GM19372 (cell line): ENCODE measurements at regions not wholly inside any gene's neighbourhood (a gene's known extent, or its start where the extent isn't known, plus 50 kb on each side); places are given as distances from the start of the nearest gene placed in this dataset.

Experiments used
- ATAC-seq: cut with Tn5 transposase; IDR thresholded peaks from one replicate; pipeline ENCODE4 v1.9.1; 2021; ENCODE audit warnings: mild to moderate bottlenecking, low read depth, moderate library complexity; ENCODE audit not compliant: unreplicated experiment

DNA sequence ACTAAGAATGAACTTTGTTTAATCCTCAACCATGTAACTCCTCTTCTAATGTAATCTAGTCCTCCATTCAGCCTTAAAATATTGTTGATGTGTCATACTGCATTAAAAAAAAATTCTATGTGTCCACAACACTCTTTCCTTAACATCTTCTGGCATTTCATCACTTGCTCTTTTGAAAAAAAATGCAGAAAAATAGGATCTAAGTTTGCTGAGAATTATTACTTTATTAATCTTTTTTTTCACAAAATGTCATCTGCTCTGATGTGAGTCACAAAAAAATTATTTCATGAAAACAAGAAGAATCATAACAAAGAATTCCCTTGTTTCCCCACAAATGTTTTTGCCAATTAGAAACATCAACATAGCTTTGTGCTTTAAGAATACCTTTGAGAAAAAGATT, 410.1 kb upstream of the MGAT4C start:
- ATAC-seq: no peak

DNA sequence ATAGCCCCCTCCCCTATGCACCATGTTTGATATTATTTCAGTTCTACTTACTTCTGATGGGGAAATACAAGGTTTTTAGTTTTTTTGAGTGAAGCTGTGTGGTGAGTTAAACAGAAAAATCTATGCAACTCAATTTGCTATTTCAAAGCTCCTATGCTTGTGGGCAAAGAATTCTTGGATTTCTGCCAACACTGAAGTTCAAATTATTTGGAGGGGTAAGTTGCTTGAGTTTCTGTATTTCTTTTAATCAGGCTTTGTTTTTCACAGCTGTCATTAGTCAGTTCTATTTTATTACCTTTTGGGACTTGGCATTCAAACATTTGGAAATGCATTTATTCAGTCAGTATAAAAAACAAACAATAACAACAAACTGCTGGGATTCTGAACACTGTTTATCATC, 407.5 kb upstream of the MGAT4C start:
- no peak for ATAC-seq

DNA sequence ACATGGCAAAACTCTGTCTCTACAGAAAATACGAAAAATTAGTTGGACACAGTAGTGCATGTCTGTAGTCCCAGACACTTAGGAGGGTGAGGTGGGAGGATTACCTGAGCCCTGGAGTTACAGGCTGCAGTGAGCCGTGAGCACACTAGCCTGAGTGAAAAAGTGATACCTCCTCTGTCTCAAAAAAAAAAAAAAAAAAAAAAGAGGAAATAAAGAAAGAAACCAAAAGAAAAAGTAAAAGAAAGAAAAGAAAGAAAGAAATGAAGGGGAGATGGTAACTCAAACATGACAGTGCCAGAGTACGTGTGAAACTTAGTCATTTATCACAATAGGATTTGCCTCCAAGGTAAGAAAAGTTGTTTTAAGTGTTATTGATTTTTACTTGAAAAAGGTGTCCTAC, 407.0 kb upstream of the MGAT4C start:
- ATAC-seq: no peak

DNA sequence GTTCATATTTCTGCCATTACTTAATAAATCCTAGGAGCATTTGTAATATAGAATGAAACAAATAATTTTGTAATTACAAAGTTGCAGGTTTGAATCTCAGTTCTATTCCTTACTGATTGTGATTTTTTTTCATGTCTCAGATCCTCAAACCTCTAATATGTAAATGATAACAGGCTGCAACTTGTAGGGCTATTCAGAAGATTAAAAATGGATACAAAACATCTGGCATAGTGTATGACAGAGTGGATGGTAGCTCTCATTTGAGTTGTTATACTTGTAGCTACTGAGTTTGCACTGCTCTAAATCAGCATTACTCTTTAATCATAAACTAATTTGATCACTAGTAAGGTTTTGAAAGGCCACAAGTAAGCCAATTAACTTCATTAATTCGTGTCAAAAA, 406.3 kb upstream of the MGAT4C start:
- ATAC-seq: no peak

DNA sequence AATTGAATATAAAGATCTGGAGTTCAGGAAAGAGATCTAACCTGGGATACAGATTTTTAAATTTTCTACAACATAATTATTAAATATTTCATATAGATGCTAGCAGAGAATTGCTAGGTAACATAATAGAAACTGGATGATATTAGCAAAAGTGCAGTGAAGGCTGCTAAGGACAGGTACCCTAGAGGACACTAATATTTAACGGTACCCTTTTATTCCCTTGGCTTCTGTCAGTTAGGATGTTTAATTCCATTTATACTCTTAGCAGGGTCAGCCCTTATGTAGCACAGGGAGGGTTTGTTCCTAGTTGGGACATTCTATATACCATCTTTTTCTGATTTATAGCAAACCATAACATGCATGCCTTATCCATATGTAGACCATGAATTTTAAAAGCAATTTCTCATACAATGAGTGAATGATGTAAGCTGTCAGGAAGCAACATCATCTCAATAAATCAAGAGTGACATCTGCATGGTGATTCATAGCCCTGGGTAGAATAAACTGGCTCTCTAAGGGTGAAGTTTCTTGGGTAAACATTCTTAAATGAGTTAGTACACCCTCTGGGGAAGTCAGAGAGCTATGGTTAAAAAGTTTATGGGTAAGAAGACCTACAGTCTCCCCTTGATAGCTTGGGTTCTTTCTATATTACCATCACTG, 404.4 kb upstream of the MGAT4C start:
- ATAC-seq: no peak

DNA sequence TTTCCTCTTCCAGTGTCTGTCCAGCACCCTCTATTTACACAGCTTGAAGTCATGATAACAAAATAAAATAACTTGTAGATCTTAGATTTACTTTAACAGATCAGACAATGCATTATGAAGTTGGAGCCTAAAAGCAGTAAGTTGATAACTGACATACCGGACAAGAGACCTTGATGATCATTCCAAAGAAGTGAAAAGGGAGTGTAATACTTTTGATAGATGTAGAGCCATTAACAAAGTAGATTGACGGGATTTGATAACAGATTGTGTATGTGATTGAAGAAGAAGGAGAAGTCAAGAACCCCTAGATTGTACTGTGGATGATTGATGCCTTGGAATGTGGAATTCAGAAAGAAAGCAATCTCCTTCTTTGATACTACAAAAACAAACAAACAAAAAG, 403.8 kb upstream of the MGAT4C start:
- no peak for ATAC-seq

DNA sequence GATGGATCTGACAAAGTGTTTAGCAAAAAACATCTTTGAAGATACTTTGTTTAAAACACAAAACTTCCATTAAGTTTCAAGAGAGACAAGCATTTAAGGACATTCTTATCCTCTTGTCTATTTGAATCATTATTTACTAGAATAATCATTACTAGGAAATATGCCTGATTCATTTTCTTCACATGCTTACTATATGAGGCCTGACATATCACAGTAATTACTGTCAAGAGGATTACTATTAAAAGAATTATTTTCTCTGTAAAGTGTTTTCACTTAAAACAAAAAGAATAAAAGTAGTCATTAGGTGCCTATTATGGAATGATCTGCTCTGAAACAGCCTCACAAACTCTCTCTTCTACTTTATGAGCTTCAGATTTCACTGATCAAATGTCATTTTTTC, 402.1 kb upstream of the MGAT4C start:
- no peak for ATAC-seq

GRCh38 chr12:86647800-86648199, 391.6 kb upstream of the MGAT4C start:
- ATAC-seq: no peak

DNA sequence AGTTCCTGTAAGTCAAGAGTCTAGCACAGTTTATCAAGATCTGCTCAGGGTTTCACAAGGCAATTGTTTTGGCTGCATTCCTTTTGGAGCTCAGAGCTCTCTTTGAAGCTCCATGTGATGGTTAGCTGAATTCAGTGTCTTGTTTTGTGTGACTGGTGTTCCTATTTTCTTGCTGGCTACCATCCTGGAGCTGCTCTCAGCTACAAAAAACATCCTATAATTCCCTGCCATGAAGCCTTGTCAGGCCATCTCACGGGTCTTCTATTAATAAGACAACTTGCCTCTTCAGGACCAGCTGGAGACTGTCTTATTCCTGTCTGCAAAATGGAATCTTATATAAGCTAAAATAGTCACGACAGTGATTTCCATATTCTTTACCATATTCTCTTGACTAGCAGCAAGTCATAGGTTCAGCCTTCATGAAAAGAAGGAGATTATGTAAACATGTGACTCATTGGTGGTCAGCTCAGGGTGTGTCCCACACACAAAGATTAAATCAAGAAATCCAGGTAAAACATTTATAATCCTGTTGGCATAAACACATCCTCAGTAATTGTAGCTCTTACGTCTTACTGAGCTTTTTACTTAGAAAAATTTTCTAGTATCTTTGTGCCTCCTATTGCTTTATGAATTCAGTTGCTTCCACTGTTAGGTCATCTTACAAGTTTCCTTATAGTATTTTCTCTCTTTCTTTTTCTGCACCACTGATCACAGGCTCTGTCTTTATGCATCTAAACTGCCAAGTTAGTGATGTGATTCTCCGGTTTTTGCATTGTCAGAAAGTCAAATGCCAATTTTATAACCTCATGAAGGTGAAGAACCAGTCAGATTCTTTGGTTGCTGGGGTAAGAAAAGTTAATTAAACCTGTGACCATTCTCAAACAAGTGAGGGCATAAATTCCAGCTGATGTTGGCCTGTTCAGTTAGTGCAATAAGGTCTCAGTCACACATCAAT, 378.5 kb upstream of the MGAT4C start:
- ATAC-seq: no peak

- no peak for ATAC-seq
Observed at GRCh38 chr12:86627001-86627400, 370.8 kb upstream of the MGAT4C start.

GRCh38 chr12:86623267-86623666, 367.1 kb upstream of the MGAT4C start:
- no peak for ATAC-seq

DNA sequence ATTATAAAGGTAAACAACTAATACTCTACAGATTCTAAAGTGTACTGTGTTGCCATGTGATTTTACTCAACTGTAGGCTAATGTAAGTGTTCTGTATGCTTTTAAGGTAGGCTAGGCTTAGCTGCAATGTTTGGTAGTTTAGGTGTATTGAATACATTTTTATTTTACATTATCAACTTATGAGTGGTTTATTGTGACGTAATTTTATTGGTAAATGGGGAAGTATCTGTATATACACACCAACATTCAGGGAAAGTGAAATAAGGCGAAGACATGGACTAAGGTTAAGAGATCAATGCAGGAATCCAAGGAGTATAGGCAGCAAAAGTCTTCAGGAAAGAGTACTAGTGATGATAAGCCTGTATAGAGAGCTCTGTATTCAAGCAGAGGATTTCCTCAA, 365.8 kb upstream of the MGAT4C start:
- ATAC-seq: no peak

DNA sequence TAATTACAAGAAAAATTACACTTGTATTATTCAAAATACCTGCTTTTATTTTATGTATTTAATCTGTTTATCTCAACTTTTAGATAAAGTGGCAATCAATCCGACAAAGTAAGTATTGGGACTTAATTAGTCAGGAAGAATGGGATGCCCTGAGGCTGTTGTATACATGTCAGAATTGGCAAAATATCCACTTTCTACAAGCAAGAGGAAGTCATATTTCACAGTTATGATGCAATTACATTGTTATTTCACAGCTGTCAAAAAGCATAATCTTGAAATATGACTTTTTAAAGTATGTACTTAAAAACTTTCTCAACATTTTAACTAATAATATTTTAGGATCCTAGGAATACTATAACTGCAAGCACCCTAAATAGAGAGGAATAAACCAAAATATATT, 357.1 kb upstream of the MGAT4C start:
- ATAC-seq: no peak

- ATAC-seq: no peak
Observed at GRCh38 chr12:86608638-86609037, 352.4 kb upstream of the MGAT4C start.

DNA sequence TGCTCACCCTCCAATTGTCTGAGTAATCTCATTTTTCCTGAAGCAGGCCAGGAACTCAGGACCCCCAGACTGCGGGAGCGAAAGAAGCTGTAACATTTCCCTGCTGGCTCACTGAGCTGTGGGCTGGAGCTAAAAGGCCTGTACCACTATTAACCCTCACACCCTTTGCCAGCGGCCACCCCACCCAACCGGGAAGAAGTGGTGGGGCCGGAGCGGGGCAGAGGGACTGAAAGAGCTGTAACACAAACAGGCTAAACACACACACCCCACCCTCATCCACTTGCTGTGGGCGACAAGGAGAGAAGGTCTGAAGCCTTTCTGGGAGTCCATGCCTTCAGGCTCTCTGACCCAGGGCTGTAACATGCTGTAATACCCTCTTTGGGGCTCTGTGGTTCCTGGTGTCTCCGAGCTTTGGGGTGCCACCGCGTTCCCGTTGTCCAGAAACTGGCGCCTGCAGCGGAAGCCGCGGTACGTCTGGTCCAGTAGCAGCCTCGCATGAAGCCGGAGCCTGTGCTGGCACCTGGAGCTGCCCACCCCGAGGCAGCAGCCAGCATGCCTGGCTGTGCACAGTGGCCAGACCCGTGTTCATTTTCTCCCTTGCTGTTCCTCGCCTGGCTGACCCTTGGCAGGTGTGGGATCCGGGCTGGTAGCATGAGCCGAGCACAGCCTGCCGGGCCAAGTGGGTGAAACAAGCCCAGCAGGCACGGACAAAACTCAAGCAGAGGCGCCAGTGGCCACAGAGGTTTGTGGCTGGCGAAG, 345.5 kb upstream of the MGAT4C start:
- no peak for ATAC-seq

GRCh38 chr12:86600664-86601231, 344.6 kb upstream of the MGAT4C start:
- ATAC-seq: no peak

DNA sequence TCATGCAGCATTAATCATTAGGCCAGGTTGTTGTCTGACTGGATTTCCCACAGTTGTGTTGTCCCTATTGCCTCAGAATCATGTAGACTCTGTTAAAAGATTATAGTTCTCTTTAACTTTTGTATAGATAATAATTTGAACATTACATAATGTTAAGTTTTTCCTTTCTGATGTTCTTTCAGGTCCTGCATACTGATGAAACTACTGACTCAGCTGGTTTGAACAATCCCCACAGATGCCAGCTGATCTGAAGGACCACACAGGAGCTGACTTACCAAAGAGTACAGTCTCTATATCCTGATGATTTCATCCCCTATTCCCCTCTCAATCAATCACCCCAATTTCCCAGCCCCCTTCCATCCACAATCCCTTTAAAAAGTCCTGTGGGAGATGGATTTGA, 341.2 kb upstream of the MGAT4C start:
- ATAC-seq: no peak

DNA sequence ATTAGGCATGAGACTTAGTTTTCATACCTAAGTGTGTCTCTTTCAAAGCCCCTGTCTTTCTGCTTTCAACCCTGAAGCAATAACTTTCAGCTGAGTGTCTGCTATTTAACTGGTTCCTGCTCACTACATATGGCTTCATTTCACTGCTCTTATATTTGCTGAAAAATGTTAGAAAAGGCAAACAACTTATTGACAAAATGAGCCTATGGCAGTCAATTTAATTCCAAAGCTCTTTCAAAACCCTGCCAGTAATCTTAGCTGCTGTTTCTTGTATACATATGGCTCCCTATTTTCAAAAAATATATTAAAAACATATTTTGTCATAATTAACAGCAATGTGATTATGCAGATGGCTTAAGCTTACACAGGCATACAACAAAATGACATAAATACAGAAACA, 334.1 kb upstream of the MGAT4C start:
- ATAC-seq: no peak

- ATAC-seq: no peak
Observed at GRCh38 chr12:86574143-86574542, 318.0 kb upstream of the MGAT4C start.

GRCh38 chr12:86572455-86572854, 316.3 kb upstream of the MGAT4C start:
- no peak for ATAC-seq

GRCh38 chr12:86565038-86565437, 308.8 kb upstream of the MGAT4C start:
- no peak for ATAC-seq
